IMR-90 (cell line): ENCODE measurements at regions not wholly inside any gene's neighbourhood (a gene's known extent, or its start where the extent isn't known, plus 50 kb on each side); places are given as distances from the start of the nearest gene placed in this dataset.

Experiments
- ATAC-seq: fragments of 200-7000 bp; cut with Tn5 transposase; 2 replicates; pipeline ENCODE4 v1.9.1; 2020; ENCODE audit warnings: low read depth, mild to moderate bottlenecking, moderate library complexity
- BruUV-seq: library from RNA; stranded (reverse); fragments of 400-500 nt; replicated peaks from 2 replicates; lab custom pipeline; 2021; lab: Mats Ljungman, UMichigan
- CTCF ChIA-PET: fragments of 300-600 bp; formaldehyde crosslinking; extraction: SDS; loops from one replicate; lab custom pipeline; 2021; ENCODE audit warnings: antibody characterized with exemption; lab: Yijun Ruan, JAX
- POLR2A ChIA-PET: fragments of 300-600 bp; sonication (Branson Sonifier 250); formaldehyde crosslinking; loops from one replicate; lab custom pipeline; 2022; ENCODE audit warnings: antibody characterized with exemption; ENCODE audit not compliant: unreplicated experiment; lab: Charles Lee
- DNase-seq: peaks from one replicate; pipeline ENCODE4 v3.0.0; 2013
- H2AFZ ChIP-seq: replicated peaks from 2 replicates; pipeline ENCODE3; 2013; ENCODE audit warnings: low read length, mild to moderate bottlenecking; ENCODE audit not compliant: poor library complexity
- H2AK5ac ChIP-seq: 2 replicates; pipeline ENCODE4 v1.6.1; 2013; ENCODE audit warnings: low read depth, low read length, inconsistent platforms
- H2AK9ac ChIP-seq: replicated peaks from 2 replicates; pipeline ENCODE3; 2013; ENCODE audit warnings: mild to moderate bottlenecking, low read depth, low read length, moderate library complexity; ENCODE audit not compliant: poor library complexity
- H2BK120ac ChIP-seq: 2 replicates; pipeline ENCODE4 v1.6.1; 2013; ENCODE audit warnings: low read depth, low read length, inconsistent platforms
- H2BK15ac ChIP-seq: 3 replicates; pipeline ENCODE4 v1.6.1; 2013; ENCODE audit warnings: low read depth, low read length, inconsistent platforms
- H2BK20ac ChIP-seq: 2 replicates; pipeline ENCODE4 v1.6.1; 2013; ENCODE audit warnings: low read depth, mild to moderate bottlenecking, inconsistent platforms, low read length, moderate library complexity
- H2BK5ac ChIP-seq: 2 replicates; pipeline ENCODE4 v1.6.1; 2013; ENCODE audit warnings: mild to moderate bottlenecking, low read depth, low read length, inconsistent platforms; ENCODE audit not compliant: poor library complexity, severe bottlenecking
- H3K14ac ChIP-seq: replicated peaks from 2 replicates; pipeline ENCODE4 v1.6.1; 2013; ENCODE audit warnings: low read depth, low read length, inconsistent platforms
- H3K18ac ChIP-seq: 2 replicates; pipeline ENCODE4 v1.6.1; 2013; ENCODE audit warnings: low read depth, low read length, control low read depth
- H3K23ac ChIP-seq: 2 replicates; pipeline ENCODE4 v1.6.1; 2013; ENCODE audit warnings: low read depth, low read length, inconsistent platforms
- H3K27ac ChIP-seq: 2 replicates; pipeline ENCODE4 v1.5.1; 2013; ENCODE audit warnings: mild to moderate bottlenecking, control low read depth, low read length; ENCODE audit not compliant: insufficient read depth
- H3K27me3 ChIP-seq: 2 replicates; pipeline ENCODE4 v1.6.1; 2013; ENCODE audit warnings: low read length; ENCODE audit not compliant: control insufficient read depth, insufficient read depth
- H3K36me3 ChIP-seq: 2 replicates; pipeline ENCODE4 v1.6.1; 2013; ENCODE audit warnings: low read length, mixed read lengths; ENCODE audit not compliant: control insufficient read depth, insufficient read depth
- H3K4ac ChIP-seq: 2 replicates; pipeline ENCODE4 v1.6.1; 2013; ENCODE audit warnings: low read depth, low read length, inconsistent platforms
- H3K4me1 ChIP-seq: 2 replicates; pipeline ENCODE4 v1.6.1; 2013; ENCODE audit warnings: low read length, mixed read lengths; ENCODE audit not compliant: control insufficient read depth, insufficient read depth
- H3K4me2 ChIP-seq: 2 replicates; pipeline ENCODE4 v1.6.1; 2013; ENCODE audit warnings: low read depth, mild to moderate bottlenecking, control low read depth, low read length, moderate library complexity
- H3K4me3 ChIP-seq: 2 replicates; pipeline ENCODE4 v1.5.1; 2013; ENCODE audit warnings: low read depth, mild to moderate bottlenecking, control low read depth, low read length, moderate library complexity; ENCODE audit not compliant: insufficient read depth
- H3K56ac ChIP-seq: 2 replicates; pipeline ENCODE4 v1.6.1; 2013; ENCODE audit warnings: low read length, inconsistent platforms; ENCODE audit not compliant: insufficient read depth; ENCODE audit errors: extremely low read depth
- H3K79me1 ChIP-seq, 2 experiments: 2 replicates each; pipeline ENCODE4 v1.6.1; 2013; ENCODE audit warnings: low read length in 2 of 2, inconsistent platforms in 1 of 2, low read depth in 1 of 2
- H3K9ac ChIP-seq: 2 replicates; pipeline ENCODE4 v1.6.1; 2013; ENCODE audit warnings: low read depth, low read length, control low read depth
- H3K9me1 ChIP-seq: 2 replicates; pipeline ENCODE4 v1.6.1; 2013; ENCODE audit warnings: low read length, inconsistent platforms; ENCODE audit not compliant: insufficient read depth
- H3K9me3 ChIP-seq: 2 replicates; pipeline ENCODE4 v1.6.1; 2013; ENCODE audit warnings: low read length; ENCODE audit not compliant: control insufficient read depth, insufficient read depth
- H4K20me1 ChIP-seq: 2 replicates; pipeline ENCODE4 v1.6.1; 2013; ENCODE audit warnings: low read length, inconsistent platforms; ENCODE audit not compliant: insufficient read depth
- H4K5ac ChIP-seq: 2 replicates; pipeline ENCODE4 v1.6.1; 2013; ENCODE audit warnings: mild to moderate bottlenecking, low read depth, low read length, control low read depth
- H4K8ac ChIP-seq, 2 experiments: 2 replicates each; pipeline ENCODE4 v1.6.1; 2013; ENCODE audit warnings: low read depth in 2 of 2, low read length in 2 of 2, control low read depth in 1 of 2, inconsistent platforms in 1 of 2
- H4K91ac ChIP-seq: 2 replicates; pipeline ENCODE4 v1.6.1; 2013; ENCODE audit warnings: low read depth, low read length, inconsistent platforms; ENCODE audit not compliant: insufficient read depth
- BHLHE40 ChIP-seq: fragments of 150-350 bp; IDR thresholded peaks from 2 replicates; pipeline ENCODE4 v1.6.1; 2016; ENCODE audit warnings: mild to moderate bottlenecking, low read depth, low read length
- CEBPB ChIP-seq: IDR thresholded peaks from 2 replicates; pipeline ENCODE4 v1.6.1; 2012; ENCODE audit warnings: low read depth, low read length, improper control_type of control experiment
- CHD1 ChIP-seq: IDR thresholded peaks from 2 replicates; pipeline ENCODE4 v1.6.1; 2012; ENCODE audit warnings: low read depth, low read length, improper control_type of control experiment
- CTCF ChIP-seq: conservative IDR thresholded peaks from 2 replicates; pipeline ENCODE4 v1.5.1; 2012; ENCODE audit warnings: mild to moderate bottlenecking, low read depth, low read length, improper control_type of control experiment
- ELK1 ChIP-seq: fragments of 150-350 bp; IDR thresholded peaks from 2 replicates; pipeline ENCODE4 v1.6.1; 2016; ENCODE audit warnings: low read depth, mild to moderate bottlenecking, low read length, moderate library complexity, borderline replicate concordance
- FOS ChIP-seq: fragments of 150-350 bp; IDR thresholded peaks from 2 replicates; pipeline ENCODE4 v1.6.1; 2016; ENCODE audit warnings: low read depth, low read length
- MAFK ChIP-seq: IDR thresholded peaks from 2 replicates; pipeline ENCODE4 v1.6.1; 2012; ENCODE audit warnings: low read depth, low read length, improper control_type of control experiment
- MAZ ChIP-seq: IDR thresholded peaks from 2 replicates; pipeline ENCODE4 v1.6.1; 2012; ENCODE audit warnings: low read depth, mild to moderate bottlenecking, low read length, improper control_type of control experiment, moderate library complexity, borderline replicate concordance
- MXI1 ChIP-seq: IDR thresholded peaks from 2 replicates; pipeline ENCODE4 v1.6.1; 2012; ENCODE audit warnings: low read depth, mild to moderate bottlenecking, low read length, moderate library complexity, borderline replicate concordance
- NFE2L2 ChIP-seq: fragments of 150-350 bp; IDR thresholded peaks from 2 replicates; pipeline ENCODE4 v1.6.1; 2016; ENCODE audit warnings: low read depth, mild to moderate bottlenecking, low read length
- POLR2A ChIP-seq: IDR thresholded peaks from 2 replicates; pipeline ENCODE4 v1.6.1; 2012; ENCODE audit warnings: mild to moderate bottlenecking, low read depth, low read length
- RAD21 ChIP-seq: IDR thresholded peaks from 2 replicates; pipeline ENCODE4 v1.6.1; 2012; ENCODE audit warnings: low read length, improper control_type of control experiment
- RCOR1 ChIP-seq: IDR thresholded peaks from 2 replicates; pipeline ENCODE4 v1.6.1; 2012; ENCODE audit warnings: mild to moderate bottlenecking, low read length, improper control_type of control experiment; ENCODE audit not compliant: insufficient replicate concordance
- RFX5 ChIP-seq: IDR thresholded peaks from 2 replicates; pipeline ENCODE4 v1.8.0; 2012; ENCODE audit warnings: low read depth, mild to moderate bottlenecking, low read length, moderate library complexity
- SMC3 ChIP-seq: fragments of 150-350 bp; IDR thresholded peaks from 2 replicates; pipeline ENCODE4 v1.6.1; 2016; ENCODE audit warnings: low read depth, mild to moderate bottlenecking, antibody characterized with exemption, low read length, moderate library complexity
- USF2 ChIP-seq: fragments of 150-350 bp; IDR thresholded peaks from 2 replicates; pipeline ENCODE4 v1.6.1; 2017; ENCODE audit warnings: mild to moderate bottlenecking, antibody characterized with exemption, low read length, low read depth
- whole genome bisulfite sequencing, 2 experiments: methylation state at CpG; one replicate each; pipeline versions ENCODE4 v1.1.5 to v1.1.7; 2013; ENCODE audit warnings: missing lambda C conversion rate in 2 of 2; ENCODE audit not compliant: insufficient read length in 1 of 2; ENCODE audit errors: extremely low coverage in 2 of 2; 5-methylcytosine and 5-hydroxymethylcytosine counted together
- dilution Hi-C: fragments of 300-500 bp; cut with HindIII; formaldehyde crosslinking; loops from one replicate; pipeline ENCODE4 v1.14.3; 2018; ENCODE audit warnings: low sequenced_read_pairs; ENCODE audit not compliant: unreplicated experiment
- in situ Hi-C: fragments of 300-500 bp; cut with MboI; formaldehyde crosslinking; loops from 3 replicates; pipeline ENCODE4 v1.14.3; 2019; ENCODE audit warnings: low sequenced_read_pairs, inconsistent platforms, mixed read lengths
- intact Hi-C: fragments of 100-400 bp; cut with micrococcal nuclease; formaldehyde crosslinking; loops from 2 replicates; pipeline ENCODE4 v1.10.0; 2022

GRCh38 chr14:106277503-106277902 is 751.1 kb downstream of the TMEM121 start:
- Histone ChIP-seq H4K8ac (no peak overlapping the region), H2BK120ac (no peak overlapping the region), H2AFZ (no peak overlapping the region), H2BK5ac (no peak overlapping the region), H3K27me3 (no peaks in the 10 kb centered on the region), H4K20me1 (no peaks in the 10 kb centered on the region), H3K4ac (no peak overlapping the region), H3K4me1 (no peaks in the 10 kb centered on the region), H2BK20ac (no peak overlapping the region), H3K9ac (no peak overlapping the region), H2BK15ac (no peak overlapping the region), H2AK9ac (no peak overlapping the region), H3K9me3 (peaks cover 28% of the 10 kb centered on the region), H4K5ac (no peak overlapping the region), H3K23ac (no peak overlapping the region), H3K56ac (no peak overlapping the region), H3K36me3 (no peaks in the 10 kb centered on the region), H3K9me1 (no peaks in the 10 kb centered on the region), H3K27ac (no peak overlapping the region), H2AK5ac (no peak overlapping the region), H3K79me1 (no peaks in the 10 kb centered on the region), H3K4me3 (no peak overlapping the region), H4K91ac (no peak overlapping the region), H3K18ac (no peak overlapping the region), H3K4me2 (no peak overlapping the region), H3K14ac (no peak overlapping the region)
- CTCF ChIA-PET = no interaction called here
- intact Hi-C loops = no loop called here
- no peak for ATAC-seq
- in situ Hi-C loops = no loop called here
- no peak for DNase-seq
- no TSS peak for BruUV-seq
- WGBS, 2 experiments = no CpG with 5 or more reads among the region's 3 CpGs
- TF ChIP-seq POLR2A (no peak), CTCF (no peak), MAFK (no peak), CHD1 (no peak), BHLHE40 (no peak), FOS (no peak), RCOR1 (no peak), NFE2L2 (no peak), MAZ (no peak), RAD21 (no peak), RFX5 (no peak), SMC3 (no peak), MXI1 (no peak), ELK1 (no peak), CEBPB (no peak), USF2 (no peak)
- POLR2A ChIA-PET = no interaction called here
- dilution Hi-C loops = no loop called here
